SK-N-SH (cell line): ENCODE measurements at regions not wholly inside any gene's neighbourhood (a gene's known extent, or its start where the extent isn't known, plus 50 kb on each side); places are given as distances from the start of the nearest gene placed in this dataset.

Source experiments
- CTCF ChIA-PET: fragments of 300-600, 350-600 bp; formaldehyde crosslinking; extraction: SDS; loops from one replicate; lab custom pipeline; 2021; lab: Yijun Ruan, JAX
- POLR2A ChIA-PET: fragments of 350-600 bp; sonication (Branson Sonifier 250); formaldehyde crosslinking; extraction: SDS; loops from one replicate; lab custom pipeline; 2020; ENCODE audit warnings: antibody characterized with exemption, inconsistent platforms; lab: Yijun Ruan, JAX
- DNase-seq: peaks from one replicate; pipeline ENCODE4 v3.0.0; 2012
- H2AFZ ChIP-seq: fragments of 200-600 bp; sonication (generic); 2 replicates; pipeline ENCODE4 v1.8.1; 2016; ENCODE audit warnings: antibody characterized with exemption, mild to moderate bottlenecking, low read depth
- H3F3A ChIP-seq: fragments of 200-600 bp; sonication (generic); replicated peaks from 2 replicates; pipeline ENCODE3; 2016; ENCODE audit warnings: antibody characterized with exemption, mild to moderate bottlenecking; ENCODE audit not compliant: insufficient read depth
- H3K27ac ChIP-seq, 2 experiments: fragments of 200-500 bp in 1 of 2; fragments of 200-600 bp in 1 of 2; sonication (Bioruptor generic) in 1 of 2; sonication (generic), shearing (Covaris generic) in 1 of 2; 2 replicates each; pipeline versions ENCODE4 v1.5.1 to v1.6.1; 2014 to 2016; ENCODE audit warnings: low read depth in 2 of 2, inconsistent platforms in 1 of 2, low read length in 1 of 2, mild to moderate bottlenecking in 1 of 2, mixed read lengths in 1 of 2
- H3K27me3 ChIP-seq: fragments of 200-600 bp; sonication (generic), shearing (Covaris generic); 2 replicates; pipeline ENCODE4 v1.6.1; 2016; ENCODE audit warnings: mixed run types; ENCODE audit not compliant: insufficient read depth
- H3K36me3 ChIP-seq, 2 experiments: fragments of 200-500 bp in 1 of 2; fragments of 200-600 bp in 1 of 2; sonication (Bioruptor generic) in 1 of 2; sonication (generic) in 1 of 2; replicated peaks in 1 of 2; 2 replicates each; pipeline versions ENCODE3 to v1.5.1; 2014 to 2016; ENCODE audit warnings: low read length in 1 of 2, mild to moderate bottlenecking in 1 of 2; ENCODE audit not compliant: insufficient read depth in 2 of 2, control insufficient read depth in 1 of 2
- H3K4me1 ChIP-seq, 2 experiments: fragments of 200-500 bp in 1 of 2; fragments of 200-600 bp in 1 of 2; sonication (Bioruptor generic) in 1 of 2; sonication (generic), shearing (Covaris generic) in 1 of 2; 2 replicates each; pipeline versions ENCODE4 v1.5.1 to v1.6.1; 2014 to 2016; ENCODE audit warnings: low read depth in 1 of 2, low read length in 1 of 2, mixed run types in 1 of 2; ENCODE audit not compliant: insufficient read depth in 2 of 2, control insufficient read depth in 1 of 2
- H3K4me2 ChIP-seq: fragments of 200-600 bp; sonication (generic), shearing (Covaris generic); 2 replicates; pipeline ENCODE4 v1.6.1; 2017; ENCODE audit warnings: mixed run types
- H3K4me3 ChIP-seq, 2 experiments: fragments of 200-500 bp in 1 of 2; fragments of 200-600 bp in 1 of 2; sonication (Bioruptor generic) in 1 of 2; sonication (generic), shearing (Covaris generic) in 1 of 2; 2 replicates each; pipeline versions ENCODE4 v1.5.1 to v1.8.1; 2014 to 2016; ENCODE audit warnings: low read depth in 2 of 2, inconsistent platforms in 1 of 2, low read length in 1 of 2, mild to moderate bottlenecking in 1 of 2, mixed read lengths in 1 of 2, moderate library complexity in 1 of 2
- H3K79me2 ChIP-seq: fragments of 200-600 bp; sonication (generic); 2 replicates; pipeline ENCODE4 v1.8.1; 2017; ENCODE audit warnings: mild to moderate bottlenecking; ENCODE audit not compliant: insufficient read depth
- H3K9ac ChIP-seq: fragments of 200-600 bp; sonication (generic); 2 replicates; pipeline ENCODE4 v1.6.1; 2017; ENCODE audit warnings: mixed run types
- H3K9me2 ChIP-seq: fragments of 200-600 bp; sonication (generic); 2 replicates; pipeline ENCODE4 v1.6.1; 2017; ENCODE audit warnings: mixed run types
- H3K9me3 ChIP-seq: fragments of 200-600 bp; sonication (generic); 2 replicates; pipeline ENCODE4 v1.6.1; 2017; ENCODE audit warnings: mixed run types, mild to moderate bottlenecking, moderate library complexity
- H4K20me1 ChIP-seq: fragments of 200-600 bp; sonication (generic); 2 replicates; pipeline ENCODE4 v1.6.1; 2017; ENCODE audit warnings: mild to moderate bottlenecking, mixed run types; ENCODE audit not compliant: insufficient read depth
- CHD2 ChIP-seq: fragments of 150-350 bp; IDR thresholded peaks from 2 replicates; pipeline ENCODE4 v1.6.1; 2018; ENCODE audit warnings: low read length; ENCODE audit not compliant: partially characterized antibody
- ELF1 ChIP-seq: IDR thresholded peaks from 2 replicates; pipeline ENCODE4 v1.4.0; 2012
- EP300 ChIP-seq, 2 experiments: IDR thresholded peaks; 2 replicates each; pipeline versions ENCODE4 v1.4.0 to v1.6.1; 2012; ENCODE audit warnings: borderline replicate concordance in 1 of 2, low read depth in 1 of 2, low read length in 1 of 2
- FOSL2 ChIP-seq: IDR thresholded peaks from 2 replicates; pipeline ENCODE4 v1.4.0; 2012; ENCODE audit warnings: low read depth, mild to moderate bottlenecking, moderate library complexity, borderline replicate concordance
- FOXM1 ChIP-seq: IDR thresholded peaks from 2 replicates; pipeline ENCODE4 v1.4.0; 2012; ENCODE audit warnings: low read depth, mild to moderate bottlenecking
- GABPA ChIP-seq: IDR thresholded peaks from 2 replicates; pipeline ENCODE4 v1.4.0; 2012; ENCODE audit warnings: low read depth, mild to moderate bottlenecking
- GATA2 ChIP-seq: sonication (generic); formaldehyde crosslinking; IDR thresholded peaks from 2 replicates; pipeline ENCODE4 v1.5.0; 2020; ENCODE audit warnings: mild to moderate bottlenecking, missing genetic modification reagents
- JUND ChIP-seq: IDR thresholded peaks from 2 replicates; pipeline ENCODE4 v1.4.0; 2012
- MEF2A ChIP-seq: IDR thresholded peaks from 2 replicates; pipeline ENCODE4 v1.4.0; 2012; ENCODE audit warnings: low read depth, borderline replicate concordance
- POLR2AphosphoS5 ChIP-seq: IDR thresholded peaks from 2 replicates; pipeline ENCODE4 v1.6.1; 2012; ENCODE audit warnings: low read depth, low read length
- RAD21 ChIP-seq: IDR thresholded peaks from 2 replicates; pipeline ENCODE4 v1.6.1; 2012; ENCODE audit warnings: mild to moderate bottlenecking, low read length
- SMC3 ChIP-seq: IDR thresholded peaks from 2 replicates; pipeline ENCODE4 v1.6.1; 2012; ENCODE audit warnings: low read depth, low read length, improper control_type of control experiment
- YY1 ChIP-seq: IDR thresholded peaks from 2 replicates; pipeline ENCODE4 v1.4.0; 2012; ENCODE audit warnings: low read depth, mild to moderate bottlenecking
- WGBS: methylation state at CpG from one replicate; pipeline ENCODE4 v1.1.6; 2017; ENCODE audit warnings: low lambda C conversion rate; 5-methylcytosine and 5-hydroxymethylcytosine counted together
- TF ChIP-seq, protein P1 (sequence below): fragments of 200-600 bp; sonication (generic); IDR thresholded peaks from 2 replicates; pipeline ENCODE4 v1.6.1; 2017; ENCODE audit warnings: antibody characterized with exemption, mild to moderate bottlenecking, moderate library complexity
- TF ChIP-seq, protein P2 (sequence below): IDR thresholded peaks from 2 replicates; pipeline ENCODE4 v1.4.0; 2012; ENCODE audit warnings: low read depth, borderline replicate concordance
- TF ChIP-seq, protein P3 (sequence below): IDR thresholded peaks from 2 replicates; pipeline ENCODE4 v1.4.0; 2012; ENCODE audit warnings: low read depth
- TF ChIP-seq, protein P4 (sequence below): IDR thresholded peaks from 2 replicates; pipeline ENCODE4 v1.6.1; 2012; ENCODE audit warnings: mild to moderate bottlenecking, low read depth, low read length, moderate library complexity

DNA sequence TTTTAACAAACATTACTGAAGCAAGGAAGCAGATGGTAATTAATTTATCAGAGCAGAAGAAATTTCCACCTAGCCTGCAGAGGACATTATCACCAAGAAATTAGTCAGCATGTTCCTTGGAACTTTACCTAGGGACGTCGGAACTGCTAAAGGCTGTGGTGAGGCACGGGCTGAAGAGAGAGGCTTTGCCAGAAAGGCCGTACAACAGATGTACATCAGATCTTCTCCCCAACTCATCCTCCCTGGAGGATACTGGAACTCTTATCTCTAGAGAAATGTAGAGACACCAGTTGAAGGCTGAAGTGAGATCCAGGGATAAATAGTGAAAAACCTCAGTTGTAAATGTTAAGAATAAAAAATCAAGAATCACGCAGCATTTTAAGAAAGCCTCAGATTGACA lies 257.1 kb downstream of the SAMD5 start (continued):
- TF ChIP-seq, protein P1, sequence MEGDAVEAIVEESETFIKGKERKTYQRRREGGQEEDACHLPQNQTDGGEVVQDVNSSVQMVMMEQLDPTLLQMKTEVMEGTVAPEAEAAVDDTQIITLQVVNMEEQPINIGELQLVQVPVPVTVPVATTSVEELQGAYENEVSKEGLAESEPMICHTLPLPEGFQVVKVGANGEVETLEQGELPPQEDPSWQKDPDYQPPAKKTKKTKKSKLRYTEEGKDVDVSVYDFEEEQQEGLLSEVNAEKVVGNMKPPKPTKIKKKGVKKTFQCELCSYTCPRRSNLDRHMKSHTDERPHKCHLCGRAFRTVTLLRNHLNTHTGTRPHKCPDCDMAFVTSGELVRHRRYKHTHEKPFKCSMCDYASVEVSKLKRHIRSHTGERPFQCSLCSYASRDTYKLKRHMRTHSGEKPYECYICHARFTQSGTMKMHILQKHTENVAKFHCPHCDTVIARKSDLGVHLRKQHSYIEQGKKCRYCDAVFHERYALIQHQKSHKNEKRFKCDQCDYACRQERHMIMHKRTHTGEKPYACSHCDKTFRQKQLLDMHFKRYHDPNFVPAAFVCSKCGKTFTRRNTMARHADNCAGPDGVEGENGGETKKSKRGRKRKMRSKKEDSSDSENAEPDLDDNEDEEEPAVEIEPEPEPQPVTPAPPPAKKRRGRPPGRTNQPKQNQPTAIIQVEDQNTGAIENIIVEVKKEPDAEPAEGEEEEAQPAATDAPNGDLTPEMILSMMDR, result no peak
- TF ChIP-seq YY1, result no peak
- no peak for TF ChIP-seq CHD2
- no peak for TF ChIP-seq POLR2AphosphoS5
- TF ChIP-seq MEF2A, result no peak

DNA sequence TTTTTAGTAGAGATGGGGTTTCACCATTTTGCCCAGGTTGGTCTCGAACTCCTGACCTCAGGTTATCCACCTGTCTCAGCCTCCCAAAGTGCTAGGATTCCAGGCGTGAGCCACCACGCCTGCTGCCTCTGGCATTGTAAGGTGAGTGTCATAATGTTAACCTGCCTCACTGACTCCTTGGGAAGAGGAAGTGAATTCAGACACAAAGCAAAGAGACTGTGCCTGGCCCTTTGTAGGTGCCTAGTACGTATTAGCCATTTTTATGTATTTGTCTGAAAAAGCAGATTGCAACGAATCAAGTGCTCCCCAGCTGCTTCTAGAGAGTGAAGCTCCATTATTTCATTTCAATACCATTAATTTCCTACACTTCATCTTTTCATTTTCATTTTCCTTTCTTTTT lies 260.5 kb downstream of the SAMD5 start:
- H3F3A ChIP-seq, result no peaks in the 10 kb centered on the region
- TF ChIP-seq FOXM1, result no peak
- no peak for TF ChIP-seq SMC3
- no peak for TF ChIP-seq GATA2
- TF ChIP-seq EP300 (IDR thresholded peaks at IDR 0.05; ENCODE audit: borderline replicate concordance in 1 of 2, low read depth in 1 of 2, low read length in 1 of 2), result no peak
- no peak for TF ChIP-seq MEF2A
- TF ChIP-seq, protein P2, sequence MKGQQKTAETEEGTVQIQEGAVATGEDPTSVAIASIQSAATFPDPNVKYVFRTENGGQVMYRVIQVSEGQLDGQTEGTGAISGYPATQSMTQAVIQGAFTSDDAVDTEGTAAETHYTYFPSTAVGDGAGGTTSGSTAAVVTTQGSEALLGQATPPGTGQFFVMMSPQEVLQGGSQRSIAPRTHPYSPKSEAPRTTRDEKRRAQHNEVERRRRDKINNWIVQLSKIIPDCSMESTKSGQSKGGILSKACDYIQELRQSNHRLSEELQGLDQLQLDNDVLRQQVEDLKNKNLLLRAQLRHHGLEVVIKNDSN, result no peak
- no peak for TF ChIP-seq YY1
- TF ChIP-seq, protein P3, sequence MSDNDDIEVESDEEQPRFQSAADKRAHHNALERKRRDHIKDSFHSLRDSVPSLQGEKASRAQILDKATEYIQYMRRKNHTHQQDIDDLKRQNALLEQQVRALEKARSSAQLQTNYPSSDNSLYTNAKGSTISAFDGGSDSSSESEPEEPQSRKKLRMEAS, result no peak
- TF ChIP-seq GABPA, result no peak
- TF ChIP-seq JUND, result no peak
- no peaks in the 10 kb centered on the region for H4K20me1 ChIP-seq
- ChIA-PET POLR2A (no interaction called here), CTCF (no interaction called here)
- no peak overlapping the region for H3K4me2 ChIP-seq
- 19% methylated on average over 5 of the region's 5 CpGs for WGBS
- H3K4me3 ChIP-seq, result no peak overlapping the region
- no peaks in the 10 kb centered on the region for H3K27me3 ChIP-seq
- no peak overlapping the region for H3K9ac ChIP-seq
- DNase-seq, result no peak
- H3K79me2 ChIP-seq, result no peaks in the 10 kb centered on the region
- no peaks in the 10 kb centered on the region for H3K9me2 ChIP-seq
- no peak overlapping the region for H2AFZ ChIP-seq
- no peaks in the 10 kb centered on the region for H3K4me1 ChIP-seq
- H3K27ac ChIP-seq, result no peak overlapping the region
- H3K36me3 ChIP-seq, result no peaks in the 10 kb centered on the region
- H3K9me3 ChIP-seq, result no peaks in the 10 kb centered on the region

DNA sequence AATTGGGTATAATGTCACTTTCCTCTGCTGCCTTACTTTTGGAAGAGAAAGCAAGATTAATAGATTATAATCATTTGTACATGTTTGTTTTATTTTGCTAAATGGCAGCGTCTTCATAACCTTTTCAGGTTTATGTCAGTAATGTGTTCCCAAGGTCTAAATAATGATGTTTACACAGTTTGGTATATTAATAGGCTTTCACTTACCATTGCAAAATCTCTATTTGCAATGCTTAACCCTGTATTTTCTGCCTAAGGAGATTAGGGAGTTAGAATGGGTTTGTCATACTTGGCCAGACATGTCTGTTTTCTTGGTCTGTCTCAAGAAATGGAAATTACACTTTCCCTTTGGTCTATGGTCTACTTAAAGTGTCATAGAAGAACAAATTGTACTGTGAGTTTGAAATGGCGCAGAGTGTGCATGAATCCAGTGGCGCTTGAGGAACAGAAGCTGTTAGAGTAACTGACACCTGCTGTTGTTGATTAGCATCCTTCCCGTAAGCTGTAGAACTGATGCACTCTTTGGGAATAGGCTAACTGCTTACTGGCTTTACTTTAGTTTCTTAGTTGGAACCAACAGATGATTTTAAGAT lies 261.1 kb downstream of the SAMD5 start:
- TF ChIP-seq RAD21 (no peak), ELF1 (no peak), FOSL2 (no peak)
- TF ChIP-seq, protein P4, sequence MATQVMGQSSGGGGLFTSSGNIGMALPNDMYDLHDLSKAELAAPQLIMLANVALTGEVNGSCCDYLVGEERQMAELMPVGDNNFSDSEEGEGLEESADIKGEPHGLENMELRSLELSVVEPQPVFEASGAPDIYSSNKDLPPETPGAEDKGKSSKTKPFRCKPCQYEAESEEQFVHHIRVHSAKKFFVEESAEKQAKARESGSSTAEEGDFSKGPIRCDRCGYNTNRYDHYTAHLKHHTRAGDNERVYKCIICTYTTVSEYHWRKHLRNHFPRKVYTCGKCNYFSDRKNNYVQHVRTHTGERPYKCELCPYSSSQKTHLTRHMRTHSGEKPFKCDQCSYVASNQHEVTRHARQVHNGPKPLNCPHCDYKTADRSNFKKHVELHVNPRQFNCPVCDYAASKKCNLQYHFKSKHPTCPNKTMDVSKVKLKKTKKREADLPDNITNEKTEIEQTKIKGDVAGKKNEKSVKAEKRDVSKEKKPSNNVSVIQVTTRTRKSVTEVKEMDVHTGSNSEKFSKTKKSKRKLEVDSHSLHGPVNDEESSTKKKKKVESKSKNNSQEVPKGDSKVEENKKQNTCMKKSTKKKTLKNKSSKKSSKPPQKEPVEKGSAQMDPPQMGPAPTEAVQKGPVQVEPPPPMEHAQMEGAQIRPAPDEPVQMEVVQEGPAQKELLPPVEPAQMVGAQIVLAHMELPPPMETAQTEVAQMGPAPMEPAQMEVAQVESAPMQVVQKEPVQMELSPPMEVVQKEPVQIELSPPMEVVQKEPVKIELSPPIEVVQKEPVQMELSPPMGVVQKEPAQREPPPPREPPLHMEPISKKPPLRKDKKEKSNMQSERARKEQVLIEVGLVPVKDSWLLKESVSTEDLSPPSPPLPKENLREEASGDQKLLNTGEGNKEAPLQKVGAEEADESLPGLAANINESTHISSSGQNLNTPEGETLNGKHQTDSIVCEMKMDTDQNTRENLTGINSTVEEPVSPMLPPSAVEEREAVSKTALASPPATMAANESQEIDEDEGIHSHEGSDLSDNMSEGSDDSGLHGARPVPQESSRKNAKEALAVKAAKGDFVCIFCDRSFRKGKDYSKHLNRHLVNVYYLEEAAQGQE, result no peak
- TF ChIP-seq, all 33 proteins: peak for 0
- no peak overlapping the region for H3K4me2 ChIP-seq
- H3K9me3 ChIP-seq, result no peaks in the 10 kb centered on the region
- no peak for DNase-seq
- no peaks in the 10 kb centered on the region for H4K20me1 ChIP-seq
- H3K9ac ChIP-seq, result no peak overlapping the region
- H3K27ac ChIP-seq, result no peak overlapping the region
- 10% methylated on average over 4 of the region's 4 CpGs for WGBS
- no peaks in the 10 kb centered on the region for H3K36me3 ChIP-seq
- no peak overlapping the region for H3K4me3 ChIP-seq
- H3K27me3 ChIP-seq, result no peaks in the 10 kb centered on the region
- no peaks in the 10 kb centered on the region for H3K9me2 ChIP-seq
- H3F3A ChIP-seq, result no peaks in the 10 kb centered on the region
- no peaks in the 10 kb centered on the region for H3K79me2 ChIP-seq
- H2AFZ ChIP-seq, result no peak overlapping the region
- CTCF ChIA-PET, result no interaction called here
- H3K4me1 ChIP-seq, result no peaks in the 10 kb centered on the region
- POLR2A ChIA-PET, result no interaction called here
